GM19023 (cell line): ENCODE measurements at regions not wholly inside any gene's neighbourhood (a gene's known extent, or its start where the extent isn't known, plus 50 kb on each side); places are given as distances from the start of the nearest gene placed in this dataset.

Source experiments
- ATAC-seq: cut with Tn5 transposase; IDR thresholded peaks from one replicate; pipeline ENCODE4 v1.9.1; 2021; ENCODE audit warnings: mild to moderate bottlenecking, moderate library complexity; ENCODE audit not compliant: unreplicated experiment

DNA sequence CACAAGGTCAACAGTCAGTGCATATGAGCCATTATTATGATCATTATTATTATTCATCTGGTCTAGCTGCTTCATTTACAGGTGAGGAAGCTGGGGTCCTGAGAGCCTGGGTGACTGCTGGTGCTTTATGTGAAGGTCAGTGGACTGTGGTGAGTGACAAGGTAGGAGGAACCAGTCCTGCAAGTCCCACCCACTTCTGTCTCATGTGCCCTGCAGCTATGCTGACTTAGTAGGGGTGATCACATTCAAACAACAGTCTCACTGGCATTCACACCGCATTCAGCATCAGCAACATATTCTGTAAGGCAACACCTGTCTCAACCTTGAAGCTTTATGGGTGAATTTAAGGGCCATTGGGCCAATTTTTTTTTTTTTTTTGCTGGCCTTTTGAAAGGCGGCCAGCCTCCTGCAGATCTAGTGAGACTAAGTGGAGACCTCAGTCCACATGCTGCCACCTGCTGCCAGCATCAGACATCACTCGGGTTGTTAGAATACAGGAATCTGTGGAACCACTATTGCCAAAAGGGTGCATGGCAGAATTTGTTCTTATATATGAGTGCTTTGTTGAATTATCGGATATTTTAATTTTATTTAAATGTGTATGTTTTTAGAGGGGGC lies 59.9 kb upstream of the CACNA1E start:
- no peak for ATAC-seq

DNA sequence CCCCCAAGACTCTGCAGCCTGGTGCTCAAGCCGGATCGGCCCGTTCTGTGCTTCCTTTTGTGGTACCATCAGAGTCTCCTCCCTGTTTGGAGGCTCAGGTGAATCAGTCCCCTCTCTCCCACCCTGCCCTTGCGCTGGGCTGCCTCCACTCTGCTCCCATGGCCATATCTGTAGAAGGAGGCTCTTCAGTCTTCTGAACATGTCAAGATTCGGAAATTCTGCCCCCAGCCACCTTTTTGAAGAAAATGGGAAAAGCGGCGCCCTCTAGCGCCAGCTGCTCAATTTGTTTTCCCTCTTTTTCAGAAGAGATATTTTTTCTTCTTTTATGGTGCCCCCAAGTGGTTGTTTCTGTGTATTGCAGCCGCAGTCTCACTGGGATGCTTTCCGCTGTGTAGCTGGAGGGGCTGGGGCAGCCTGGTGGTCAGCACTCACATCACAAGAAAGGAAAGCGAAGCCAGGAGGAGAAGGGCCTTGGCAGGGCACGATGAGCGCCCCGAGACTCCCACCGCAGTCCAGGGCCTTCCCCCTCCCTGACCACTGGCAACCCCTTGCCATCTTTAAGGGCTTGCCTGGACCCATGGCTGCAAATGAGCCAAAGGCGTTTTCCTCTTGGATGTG lies 58.4 kb upstream of the CACNA1E start:
- ATAC-seq = no peak

DNA sequence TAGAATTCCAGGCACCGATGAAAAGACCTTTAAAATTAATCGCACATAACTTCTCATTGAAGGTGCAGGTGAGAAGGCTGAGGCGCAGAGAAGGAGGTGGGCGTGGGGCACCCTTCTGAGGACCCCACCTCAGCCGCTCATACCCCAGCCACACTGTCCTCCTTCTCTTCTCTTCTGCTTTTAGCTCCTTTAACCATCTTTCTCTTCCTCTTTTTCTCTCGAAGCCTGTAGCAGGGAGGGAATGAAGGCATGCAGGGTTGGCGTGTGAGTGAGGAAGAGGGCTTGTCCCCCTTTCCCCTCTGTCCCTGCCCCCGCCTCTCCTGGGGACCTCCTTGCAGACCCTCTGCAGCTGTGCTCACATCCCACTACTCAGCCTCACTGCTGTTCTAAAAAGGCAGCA lies 57.8 kb upstream of the CACNA1E start:
- no peak for ATAC-seq

DNA sequence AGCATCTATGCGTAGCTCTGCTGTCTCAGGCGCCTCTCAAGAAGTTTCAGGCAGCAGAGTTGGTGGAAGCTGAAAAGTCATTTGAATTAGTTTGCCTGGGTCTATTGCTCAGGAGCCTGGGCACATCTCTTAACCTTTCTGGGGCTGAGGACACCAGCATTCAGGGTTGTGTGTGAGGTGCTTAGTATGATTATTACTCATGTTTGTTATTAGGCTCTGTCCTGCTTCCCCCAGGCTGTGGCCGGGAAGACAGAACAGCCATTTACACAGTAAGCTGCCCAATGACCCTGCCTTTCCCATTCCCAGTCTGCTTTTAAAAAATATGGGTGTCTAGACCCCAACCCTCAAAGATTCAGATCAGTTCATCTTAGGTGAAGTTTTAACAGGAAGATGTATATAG lies 53.9 kb upstream of the CACNA1E start:
- ATAC-seq = no peak

DNA sequence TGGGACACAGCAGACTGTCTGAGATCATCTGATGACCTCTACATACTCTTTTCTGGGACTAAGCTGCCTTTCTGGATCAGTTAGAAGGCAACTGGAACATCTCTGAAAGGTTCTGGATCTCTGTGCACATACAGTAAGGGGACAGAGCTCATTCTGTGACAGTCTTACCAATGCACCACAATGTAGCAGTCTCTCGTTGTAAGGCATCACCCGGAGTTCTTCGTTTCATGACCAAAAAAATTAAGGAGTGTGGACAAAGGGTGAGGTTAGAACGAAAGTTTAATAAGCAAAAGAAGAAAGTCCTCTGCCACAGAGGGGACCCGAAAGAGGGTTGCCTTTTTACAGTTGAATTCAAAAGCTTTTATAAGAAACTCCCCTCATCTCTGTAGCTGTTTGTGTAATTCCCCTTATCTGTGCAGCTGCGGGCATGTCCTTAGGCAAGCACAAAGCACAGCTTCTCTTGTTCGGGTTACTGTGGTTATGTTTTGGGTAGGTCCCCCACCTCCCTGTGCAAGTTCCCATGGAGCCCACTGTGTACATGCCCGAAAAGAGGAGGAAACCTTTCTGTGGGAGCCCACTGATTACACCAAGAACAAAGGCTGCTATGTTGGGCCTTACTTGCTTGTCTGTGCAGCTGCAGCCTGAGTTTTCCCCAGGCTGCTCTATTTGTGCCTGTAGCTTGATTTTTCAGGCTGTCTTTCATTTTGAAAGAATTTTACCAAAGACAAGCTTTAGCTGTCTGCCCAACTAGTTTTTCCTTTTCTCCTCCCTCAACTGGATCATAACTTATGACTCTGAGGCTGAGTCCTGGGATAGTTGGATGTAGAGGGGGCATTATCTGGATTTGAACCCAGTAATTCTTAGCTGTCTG lies 53.1 kb upstream of the CACNA1E start:
- peak; percentile 80 for ATAC-seq
